ENCODE measurements at regions not wholly inside any gene's neighbourhood (a gene's known extent, or its start where the extent isn't known, plus 50 kb on each side); places are given as distances from the start of the nearest gene placed in this dataset.
"Not testable (repeated sequence)": the region's sequence is repeated elsewhere in the genome, so short reads cannot be mapped to it uniquely, and the experiment has no call there.

GRCh38 chr16:13324851-13325250 lies 423.5 kb downstream of the SHISA9 start:
- no peak overlapping the region for H3K27ac ChIP-seq
- TF ChIP-seq CTCF (conservative IDR thresholded peaks at IDR 0.05) = no peak
- no peak for TF ChIP-seq ZFX (IDR thresholded peaks at IDR 0.05)

GRCh38 chr16:13325396-13325795 lies 424.0 kb downstream of the SHISA9 start:
- TF ChIP-seq CTCF (conservative IDR thresholded peaks at IDR 0.05) (no peak), ZFX (IDR thresholded peaks at IDR 0.05) (no peak)

GRCh38 chr16:13331918-13332317 lies 430.5 kb downstream of the SHISA9 start:
- no peak overlapping the region for H3K27ac ChIP-seq

More at GRCh38 chr16:13325396-13325795, 424.0 kb downstream of the SHISA9 start:
- H3K27ac ChIP-seq = no peak overlapping the region

GRCh38 chr16:13332713-13333255 lies 431.4 kb downstream of the SHISA9 start:
- H3K27ac ChIP-seq = no peak overlapping the region
- no peak for TF ChIP-seq ZFX (IDR thresholded peaks at IDR 0.05)
- no peak for TF ChIP-seq CTCF (conservative IDR thresholded peaks at IDR 0.05)

More at GRCh38 chr16:13331918-13332317, 430.5 kb downstream of the SHISA9 start:
- TF ChIP-seq CTCF (conservative IDR thresholded peaks at IDR 0.05) (peak; percentile 24), ZFX (IDR thresholded peaks at IDR 0.05) (no peak)

GRCh38 chr16:13333336-13333735 lies 431.9 kb downstream of the SHISA9 start:
- no peak overlapping the region for H3K27ac ChIP-seq
- TF ChIP-seq CTCF (conservative IDR thresholded peaks at IDR 0.05) = no peak
- TF ChIP-seq ZFX (IDR thresholded peaks at IDR 0.05) = no peak

- no peak for TF ChIP-seq CTCF (conservative IDR thresholded peaks at IDR 0.05)
- no peak for TF ChIP-seq ZFX (IDR thresholded peaks at IDR 0.05)
- no peak overlapping the region for H3K27ac ChIP-seq
Observed at GRCh38 chr16:13335879-13336278, 434.5 kb downstream of the SHISA9 start.

- no peak overlapping the region for H3K27ac ChIP-seq
- TF ChIP-seq ZFX (IDR thresholded peaks at IDR 0.05) (no peak), CTCF (conservative IDR thresholded peaks at IDR 0.05) (no peak)
Observed at GRCh38 chr16:13336335-13336734, 434.9 kb downstream of the SHISA9 start.

- not testable (repeated sequence) for H3K27ac ChIP-seq
Observed at GRCh38 chr16:13336907-13337881, 435.8 kb downstream of the SHISA9 start.
